SK-N-MC (cell line): ENCODE measurements at regions not wholly inside any gene's neighbourhood (a gene's known extent, or its start where the extent isn't known, plus 50 kb on each side); places are given as distances from the start of the nearest gene placed in this dataset.
"Not testable (repeated sequence)": the region's sequence is repeated elsewhere in the genome, so short reads cannot be mapped to it uniquely, and the experiment has no call there.

ENCODE experiments used
- DNase-seq: peaks from one replicate; pipeline ENCODE4 v3.0.0-alpha.2; 2011; ENCODE audit warnings: low read depth, low spot score
- H3K27ac ChIP-seq: fragments of 200-600 bp; sonication (generic); 2 replicates; pipeline ENCODE4 v1.5.1; 2016; ENCODE audit warnings: mixed run types
- H3K36me3 ChIP-seq: fragments of 200-600 bp; sonication (generic); 2 replicates; pipeline ENCODE4 v1.6.1; 2017; ENCODE audit warnings: antibody characterized with exemption, low read length, mixed read lengths; ENCODE audit not compliant: insufficient read depth
- H3K4me3 ChIP-seq: fragments of 200-600 bp; sonication (generic); 2 replicates; pipeline ENCODE4 v1.5.1; 2016
- H3K9ac ChIP-seq: fragments of 200-600 bp; sonication (generic); 2 replicates; pipeline ENCODE4 v1.8.0; 2017; ENCODE audit warnings: mixed run types, mixed read lengths; ENCODE audit not compliant: insufficient read length
- H3K9me3 ChIP-seq: fragments of 200-600 bp; sonication (generic); 2 replicates; pipeline ENCODE4 v1.6.1; 2017; ENCODE audit warnings: low read depth, mild to moderate bottlenecking, antibody characterized with exemption, low read length, moderate library complexity, mixed read lengths
- EZH2 ChIP-seq: fragments of 200-600 bp; sonication (generic); IDR thresholded peaks from one replicate; pipeline ENCODE4 v1.6.1; 2017; ENCODE audit warnings: antibody characterized with exemption
- FOXP2 ChIP-seq: optimal IDR thresholded peaks from 2 replicates; pipeline ENCODE3; 2011; ENCODE audit warnings: mild to moderate bottlenecking, moderate library complexity; ENCODE audit not compliant: insufficient read depth; ENCODE audit errors: extremely low read length, control extremely low read depth
- POLR2AphosphoS5 ChIP-seq: IDR thresholded peaks from 2 replicates; pipeline ENCODE4 v1.6.1; 2012; ENCODE audit warnings: mild to moderate bottlenecking, low read depth, low read length, borderline replicate concordance

GRCh38 chr12:74280156-74280655 lies 257.4 kb upstream of the ATXN7L3B start:
- TF ChIP-seq POLR2AphosphoS5 (no peak), EZH2 (no peak)
- Histone ChIP-seq H3K27ac (no peak overlapping the region), H3K9ac (no peak overlapping the region), H3K36me3 (no peaks in the 10 kb centered on the region), H3K9me3 (peaks cover 6% of the 10 kb centered on the region; the same call in 1 of the 2 replicates), H3K4me3 (no peak overlapping the region)
- DNase-seq = no peak

GRCh38 chr12:74281401-74282180 lies 256.0 kb upstream of the ATXN7L3B start:
- not testable (repeated sequence) for H3K4me3 ChIP-seq, H3K9me3 ChIP-seq, H3K36me3 ChIP-seq, H3K27ac ChIP-seq, H3K9ac ChIP-seq, DNase-seq

- H3K36me3 ChIP-seq = no peaks in the 10 kb centered on the region
- H3K9me3 ChIP-seq = no peaks in the 10 kb centered on the region
- no peak for DNase-seq
- H3K9ac ChIP-seq = no peak overlapping the region
- TF ChIP-seq POLR2AphosphoS5 = no peak
- TF ChIP-seq EZH2 = no peak
- TF ChIP-seq FOXP2 = no peak
- H3K27ac ChIP-seq = no peak overlapping the region
- no peak overlapping the region for H3K4me3 ChIP-seq
These were observed 254.0 kb upstream of the ATXN7L3B start for GRCh38 chr12:74283646-74284045.

- Histone ChIP-seq H3K4me3 (no peak overlapping the region), H3K36me3 (no peaks in the 10 kb centered on the region), H3K9ac (no peak overlapping the region), H3K27ac (no peak overlapping the region), H3K9me3 (no peaks in the 10 kb centered on the region)
- DNase-seq = no peak
- no peak for TF ChIP-seq EZH2
- no peak for TF ChIP-seq FOXP2
- no peak for TF ChIP-seq POLR2AphosphoS5
These were observed 251.9 kb upstream of the ATXN7L3B start for GRCh38 chr12:74285773-74286172.

- TF ChIP-seq EZH2 (no peak), FOXP2 (no peak), POLR2AphosphoS5 (no peak)
- DNase-seq = no peak
- no peaks in the 10 kb centered on the region for H3K9me3 ChIP-seq
- H3K27ac ChIP-seq = no peak overlapping the region
- H3K9ac ChIP-seq = no peak overlapping the region
- H3K36me3 ChIP-seq = no peaks in the 10 kb centered on the region
- H3K4me3 ChIP-seq = no peak overlapping the region
These were observed 251.4 kb upstream of the ATXN7L3B start for GRCh38 chr12:74286254-74286653.

GRCh38 chr12:74292351-74293194 lies 245.1 kb upstream of the ATXN7L3B start:
- Histone ChIP-seq H3K9ac (no peak overlapping the region), H3K36me3 (no peaks in the 10 kb centered on the region)
- TF ChIP-seq EZH2 = no peak
- TF ChIP-seq POLR2AphosphoS5 = no peak
- TF ChIP-seq FOXP2 = no peak

GRCh38 chr12:74293689-74294131 lies 243.9 kb upstream of the ATXN7L3B start:
- Histone ChIP-seq H3K9ac (no peak overlapping the region), H3K27ac (no peak overlapping the region), H3K9me3 (no peaks in the 10 kb centered on the region), H3K36me3 (no peaks in the 10 kb centered on the region), H3K4me3 (no peak overlapping the region)
- DNase-seq = no peak
- TF ChIP-seq EZH2 = no peak
- TF ChIP-seq FOXP2 = no peak
- no peak for TF ChIP-seq POLR2AphosphoS5

More at GRCh38 chr12:74292351-74293194, 245.1 kb upstream of the ATXN7L3B start:
- Histone ChIP-seq H3K9me3 (no peaks in the 10 kb centered on the region), H3K27ac (no peak overlapping the region), H3K4me3 (no peak overlapping the region)
- DNase-seq = no peak

- TF ChIP-seq EZH2 (no peak), FOXP2 (no peak), POLR2AphosphoS5 (no peak; the same call in 1 of the 2 replicates)
- Histone ChIP-seq H3K9me3 (peaks cover 4% of the 10 kb centered on the region; the same call in 1 of the 2 replicates), H3K36me3 (peaks cover 19% of the 10 kb centered on the region), H3K4me3 (peak overlapping the region; percentile 64), H3K27ac (peak overlapping the region; percentile 100), H3K9ac (peak overlapping the region; percentile 71)
- DNase-seq = peak; percentile 97
These were observed 220.5 kb upstream of the ATXN7L3B start for GRCh38 chr12:74317078-74317601.
